ENCODE measurements at regions not wholly inside any gene's neighbourhood (a gene's known extent, or its start where the extent isn't known, plus 50 kb on each side); places are given as distances from the start of the nearest gene placed in this dataset.

DNA sequence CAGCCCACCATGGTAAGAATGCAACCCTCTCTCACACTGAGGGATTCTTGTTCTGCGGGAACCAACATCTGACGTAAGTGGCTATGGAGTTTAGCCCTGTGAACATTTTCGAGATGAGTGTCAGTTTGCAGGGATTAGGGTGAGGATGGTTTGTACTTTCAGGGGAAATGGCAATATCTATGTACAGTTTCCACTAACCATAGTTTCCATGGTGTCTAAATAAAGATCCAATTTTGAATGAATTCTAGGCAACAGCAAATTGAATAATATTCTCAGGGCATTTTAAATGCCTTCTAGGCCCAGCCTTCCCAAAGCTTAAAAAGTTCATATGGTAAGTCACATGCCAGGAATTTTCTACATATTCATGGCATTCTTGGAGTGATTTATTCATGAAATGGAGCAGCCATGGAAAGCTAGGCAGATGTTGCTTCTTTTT lies 105.4 kb upstream of the MMADHC start:
- no peaks in the 10 kb centered on the region for H4K20me1 ChIP-seq (ENCODE audit: insufficient read depth, low read length)
- H3K36me3 ChIP-seq (ENCODE audit: insufficient read depth, low read length): no peaks in the 10 kb centered on the region
- TF ChIP-seq, protein P1, sequence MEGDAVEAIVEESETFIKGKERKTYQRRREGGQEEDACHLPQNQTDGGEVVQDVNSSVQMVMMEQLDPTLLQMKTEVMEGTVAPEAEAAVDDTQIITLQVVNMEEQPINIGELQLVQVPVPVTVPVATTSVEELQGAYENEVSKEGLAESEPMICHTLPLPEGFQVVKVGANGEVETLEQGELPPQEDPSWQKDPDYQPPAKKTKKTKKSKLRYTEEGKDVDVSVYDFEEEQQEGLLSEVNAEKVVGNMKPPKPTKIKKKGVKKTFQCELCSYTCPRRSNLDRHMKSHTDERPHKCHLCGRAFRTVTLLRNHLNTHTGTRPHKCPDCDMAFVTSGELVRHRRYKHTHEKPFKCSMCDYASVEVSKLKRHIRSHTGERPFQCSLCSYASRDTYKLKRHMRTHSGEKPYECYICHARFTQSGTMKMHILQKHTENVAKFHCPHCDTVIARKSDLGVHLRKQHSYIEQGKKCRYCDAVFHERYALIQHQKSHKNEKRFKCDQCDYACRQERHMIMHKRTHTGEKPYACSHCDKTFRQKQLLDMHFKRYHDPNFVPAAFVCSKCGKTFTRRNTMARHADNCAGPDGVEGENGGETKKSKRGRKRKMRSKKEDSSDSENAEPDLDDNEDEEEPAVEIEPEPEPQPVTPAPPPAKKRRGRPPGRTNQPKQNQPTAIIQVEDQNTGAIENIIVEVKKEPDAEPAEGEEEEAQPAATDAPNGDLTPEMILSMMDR (IDR thresholded peaks at IDR 0.05; ENCODE audit: low read length): no peak
- no peak for TF ChIP-seq EZH2 (IDR thresholded peaks at IDR 0.05; ENCODE audit: borderline replicate concordance, low read length)
- H3K9ac ChIP-seq (ENCODE audit: low read length): no peak overlapping the region
- no peaks in the 10 kb centered on the region for H3K79me2 ChIP-seq (ENCODE audit: insufficient read depth, low read length)
- no peak overlapping the region for H3K27ac ChIP-seq (ENCODE audit: low read depth, low read length, poor library complexity, severe bottlenecking)
- H3K4me3 ChIP-seq (ENCODE audit: low read depth, low read length, poor library complexity, severe bottlenecking): no peak overlapping the region
- no peaks in the 10 kb centered on the region for H3K27me3 ChIP-seq (ENCODE audit: insufficient read depth, low read length)
- H2AFZ ChIP-seq (ENCODE audit: low read length): no peak overlapping the region
- H3K9me3 ChIP-seq (ENCODE audit: low read length): no peaks in the 10 kb centered on the region
- H3K9me2 ChIP-seq (ENCODE audit: low read depth, low read length): no peaks in the 10 kb centered on the region
- H3K4me1 ChIP-seq (ENCODE audit: insufficient read depth, low read length, severe bottlenecking): no peaks in the 10 kb centered on the region
- H3F3A ChIP-seq (ENCODE audit: insufficient read depth, low read length): no peaks in the 10 kb centered on the region
- no peak overlapping the region for H3K4me2 ChIP-seq (ENCODE audit: low read length)

DNA sequence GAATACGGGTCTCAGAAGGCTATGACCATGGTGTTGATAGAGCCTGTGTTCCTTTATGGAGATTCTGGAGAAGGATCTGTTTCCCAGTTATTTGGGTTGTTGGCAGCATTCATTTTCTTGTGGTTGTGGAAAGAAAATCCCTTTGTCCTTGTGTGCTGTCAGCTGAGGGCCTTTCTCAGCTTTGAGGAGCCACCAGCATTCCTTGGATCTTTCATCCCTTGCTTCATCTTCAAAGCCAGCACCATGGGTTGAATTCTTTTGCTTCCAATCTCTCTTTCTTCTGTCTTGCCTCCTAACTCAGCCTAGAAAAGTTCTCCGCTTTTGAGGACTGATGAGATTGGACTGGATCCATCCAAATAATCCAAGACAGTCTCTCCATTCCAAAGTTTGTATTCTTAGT lies 103.2 kb upstream of the MMADHC start:
- Histone ChIP-seq H3K9me3 (ENCODE audit: low read length) (no peaks in the 10 kb centered on the region), H3K9me2 (ENCODE audit: low read depth, low read length) (no peaks in the 10 kb centered on the region), H3F3A (ENCODE audit: insufficient read depth, low read length) (no peaks in the 10 kb centered on the region), H4K20me1 (ENCODE audit: insufficient read depth, low read length) (no peaks in the 10 kb centered on the region), H3K79me2 (ENCODE audit: insufficient read depth, low read length) (no peaks in the 10 kb centered on the region), H3K4me3 (ENCODE audit: low read depth, low read length, poor library complexity, severe bottlenecking) (no peak overlapping the region), H3K27me3 (ENCODE audit: insufficient read depth, low read length) (no peaks in the 10 kb centered on the region), H3K4me1 (ENCODE audit: insufficient read depth, low read length, severe bottlenecking) (no peaks in the 10 kb centered on the region), H2AFZ (ENCODE audit: low read length) (no peak overlapping the region), H3K4me2 (ENCODE audit: low read length) (no peak overlapping the region), H3K27ac (ENCODE audit: low read depth, low read length, poor library complexity, severe bottlenecking) (no peak overlapping the region), H3K9ac (ENCODE audit: low read length) (no peak overlapping the region), H3K36me3 (ENCODE audit: insufficient read depth, low read length) (no peaks in the 10 kb centered on the region)
- no peak for TF ChIP-seq EZH2 (IDR thresholded peaks at IDR 0.05; ENCODE audit: borderline replicate concordance, low read length)
- TF ChIP-seq, protein P1 (IDR thresholded peaks at IDR 0.05; ENCODE audit: low read length): no peak

DNA sequence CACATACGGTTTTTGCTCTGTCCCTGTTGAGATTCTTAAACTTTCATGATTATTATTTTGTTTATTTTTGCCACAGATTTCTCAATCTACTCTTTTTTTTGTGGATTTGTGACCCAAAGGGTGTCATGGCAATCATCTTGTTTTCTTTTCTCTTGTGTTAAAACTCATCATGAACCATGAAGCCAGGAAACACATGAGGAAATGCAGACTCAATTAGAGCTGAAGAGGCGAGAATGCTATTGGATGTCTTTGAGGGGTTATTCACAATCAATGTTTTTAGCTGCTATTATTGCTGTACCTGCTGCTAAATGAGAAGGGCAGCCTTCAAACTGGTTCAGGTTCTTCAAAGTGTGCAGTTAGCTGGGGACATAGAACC lies 99.5 kb upstream of the MMADHC start:
- TF ChIP-seq, protein P1 (IDR thresholded peaks at IDR 0.05; ENCODE audit: low read length): no peak
- no peak for TF ChIP-seq EZH2 (IDR thresholded peaks at IDR 0.05; ENCODE audit: borderline replicate concordance, low read length)
- Histone ChIP-seq H3K27me3 (ENCODE audit: insufficient read depth, low read length) (no peaks in the 10 kb centered on the region), H3K9me3 (ENCODE audit: low read length) (no peaks in the 10 kb centered on the region), H3K4me2 (ENCODE audit: low read length) (no peak overlapping the region), H3K4me1 (ENCODE audit: insufficient read depth, low read length, severe bottlenecking) (no peaks in the 10 kb centered on the region), H3F3A (ENCODE audit: insufficient read depth, low read length) (no peaks in the 10 kb centered on the region), H4K20me1 (ENCODE audit: insufficient read depth, low read length) (no peaks in the 10 kb centered on the region), H3K79me2 (ENCODE audit: insufficient read depth, low read length) (no peaks in the 10 kb centered on the region), H3K36me3 (ENCODE audit: insufficient read depth, low read length) (no peaks in the 10 kb centered on the region), H3K9ac (ENCODE audit: low read length) (no peak overlapping the region), H3K4me3 (ENCODE audit: low read depth, low read length, poor library complexity, severe bottlenecking) (no peak overlapping the region), H2AFZ (ENCODE audit: low read length) (no peak overlapping the region), H3K27ac (ENCODE audit: low read depth, low read length, poor library complexity, severe bottlenecking) (no peak overlapping the region), H3K9me2 (ENCODE audit: low read depth, low read length) (no peaks in the 10 kb centered on the region)
